Glutamatergic neuron (in vitro differentiated cells): ENCODE measurements at regions not wholly inside any gene's neighbourhood (a gene's known extent, or its start where the extent isn't known, plus 50 kb on each side); places are given as distances from the start of the nearest gene placed in this dataset.

ENCODE experiments used
- DNase-seq: peaks from one replicate; pipeline ENCODE4 v3.0.0; 2022
- H3K27ac Mint-ChIP-seq: one replicate; pipeline ENCODE4 v1.8.0; 2020; ENCODE audit warnings: mild to moderate bottlenecking, mixed read lengths, inconsistent platforms; ENCODE audit not compliant: unreplicated experiment
- H3K27me3 Mint-ChIP-seq: one replicate; pipeline ENCODE4 v1.8.0; 2020; ENCODE audit warnings: mild to moderate bottlenecking, moderate library complexity, mixed read lengths, inconsistent platforms; ENCODE audit not compliant: unreplicated experiment
- H3K36me3 Mint-ChIP-seq: one replicate; pipeline ENCODE4 v1.8.0; 2020; ENCODE audit warnings: mild to moderate bottlenecking, mixed read lengths, inconsistent platforms; ENCODE audit not compliant: unreplicated experiment
- H3K4me1 Mint-ChIP-seq: one replicate; pipeline ENCODE4 v1.8.0; 2020; ENCODE audit warnings: mild to moderate bottlenecking, low read depth, mixed read lengths, inconsistent platforms; ENCODE audit not compliant: unreplicated experiment
- H3K4me3 Mint-ChIP-seq: one replicate; pipeline ENCODE4 v1.8.0; 2020; ENCODE audit warnings: mild to moderate bottlenecking, mixed read lengths, inconsistent platforms; ENCODE audit not compliant: unreplicated experiment
- H3K9me3 Mint-ChIP-seq: one replicate; pipeline ENCODE4 v1.8.0; 2020; ENCODE audit warnings: mild to moderate bottlenecking, moderate library complexity, mixed read lengths, inconsistent platforms; ENCODE audit not compliant: unreplicated experiment
- TF ChIP-seq, protein P1 (sequence below): fragments of 200-600 bp; sonication (generic); IDR thresholded peaks from one replicate; pipeline ENCODE4 v1.5.0; 2021; ENCODE audit not compliant: partially characterized antibody, unreplicated experiment

- peaks cover 16% of the 10 kb centered on the region for H3K4me1 Mint-ChIP-seq
- no peaks in the 10 kb centered on the region for H3K27me3 Mint-ChIP-seq
- DNase-seq: no peak
- TF ChIP-seq, protein P1, sequence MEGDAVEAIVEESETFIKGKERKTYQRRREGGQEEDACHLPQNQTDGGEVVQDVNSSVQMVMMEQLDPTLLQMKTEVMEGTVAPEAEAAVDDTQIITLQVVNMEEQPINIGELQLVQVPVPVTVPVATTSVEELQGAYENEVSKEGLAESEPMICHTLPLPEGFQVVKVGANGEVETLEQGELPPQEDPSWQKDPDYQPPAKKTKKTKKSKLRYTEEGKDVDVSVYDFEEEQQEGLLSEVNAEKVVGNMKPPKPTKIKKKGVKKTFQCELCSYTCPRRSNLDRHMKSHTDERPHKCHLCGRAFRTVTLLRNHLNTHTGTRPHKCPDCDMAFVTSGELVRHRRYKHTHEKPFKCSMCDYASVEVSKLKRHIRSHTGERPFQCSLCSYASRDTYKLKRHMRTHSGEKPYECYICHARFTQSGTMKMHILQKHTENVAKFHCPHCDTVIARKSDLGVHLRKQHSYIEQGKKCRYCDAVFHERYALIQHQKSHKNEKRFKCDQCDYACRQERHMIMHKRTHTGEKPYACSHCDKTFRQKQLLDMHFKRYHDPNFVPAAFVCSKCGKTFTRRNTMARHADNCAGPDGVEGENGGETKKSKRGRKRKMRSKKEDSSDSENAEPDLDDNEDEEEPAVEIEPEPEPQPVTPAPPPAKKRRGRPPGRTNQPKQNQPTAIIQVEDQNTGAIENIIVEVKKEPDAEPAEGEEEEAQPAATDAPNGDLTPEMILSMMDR: no peak
- no peaks in the 10 kb centered on the region for H3K36me3 Mint-ChIP-seq
- no peak overlapping the region for H3K27ac Mint-ChIP-seq
- H3K4me3 Mint-ChIP-seq: no peak overlapping the region
- H3K9me3 Mint-ChIP-seq: no peaks in the 10 kb centered on the region
Measured at GRCh38 chr13:97079726-97080125, 85.5 kb upstream of the OXGR1 start.

DNA sequence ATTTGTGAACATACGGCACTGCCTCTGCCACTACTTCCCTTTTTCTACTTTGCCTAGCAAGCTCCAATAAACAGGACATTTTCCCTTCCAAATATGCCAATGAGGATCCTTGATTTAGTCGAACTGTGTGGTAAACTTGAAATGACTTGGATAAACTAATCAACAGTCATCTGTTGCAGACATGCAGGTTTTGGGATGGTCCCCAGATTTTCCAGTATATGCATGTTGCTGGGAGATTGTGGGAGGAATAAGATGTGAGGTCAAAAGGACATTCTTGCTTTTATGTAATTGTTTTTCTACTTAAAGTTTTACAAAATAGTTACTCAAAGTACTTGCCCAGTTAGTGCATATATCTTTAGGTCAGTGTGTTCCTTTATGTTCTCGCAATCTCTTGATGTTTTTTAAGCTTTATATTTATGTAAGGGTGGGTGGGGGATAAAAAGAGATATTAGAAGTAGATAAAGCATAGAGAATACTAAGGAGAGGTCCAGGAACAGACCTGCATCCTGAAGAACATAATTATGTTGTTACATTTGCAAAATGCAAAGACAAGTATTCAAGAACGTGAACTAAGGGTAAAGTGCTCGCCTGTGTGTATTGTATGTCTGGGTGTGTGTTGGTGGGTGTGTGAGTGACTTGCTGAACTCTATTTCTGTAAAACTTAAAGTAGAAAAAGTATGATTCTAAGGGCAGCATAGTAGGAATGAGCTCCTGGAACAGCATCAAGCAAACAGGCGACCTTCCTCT, 88.4 kb upstream of the OXGR1 start:
- peaks cover 16% of the 10 kb centered on the region for H3K4me1 Mint-ChIP-seq
- no peaks in the 10 kb centered on the region for H3K27me3 Mint-ChIP-seq
- DNase-seq: no peak
- no peak overlapping the region for H3K27ac Mint-ChIP-seq
- H3K4me3 Mint-ChIP-seq: no peak overlapping the region
- no peaks in the 10 kb centered on the region for H3K36me3 Mint-ChIP-seq
- TF ChIP-seq, protein P1: no peak
- H3K9me3 Mint-ChIP-seq: no peaks in the 10 kb centered on the region

GRCh38 chr13:97091196-97091595, 96.9 kb upstream of the OXGR1 start:
- H3K27me3 Mint-ChIP-seq: no peaks in the 10 kb centered on the region
- TF ChIP-seq, protein P1: no peak
- H3K4me1 Mint-ChIP-seq: no peaks in the 10 kb centered on the region
- no peak overlapping the region for H3K4me3 Mint-ChIP-seq
- no peak for DNase-seq
- H3K27ac Mint-ChIP-seq: no peak overlapping the region
- no peaks in the 10 kb centered on the region for H3K36me3 Mint-ChIP-seq
- no peaks in the 10 kb centered on the region for H3K9me3 Mint-ChIP-seq

DNA sequence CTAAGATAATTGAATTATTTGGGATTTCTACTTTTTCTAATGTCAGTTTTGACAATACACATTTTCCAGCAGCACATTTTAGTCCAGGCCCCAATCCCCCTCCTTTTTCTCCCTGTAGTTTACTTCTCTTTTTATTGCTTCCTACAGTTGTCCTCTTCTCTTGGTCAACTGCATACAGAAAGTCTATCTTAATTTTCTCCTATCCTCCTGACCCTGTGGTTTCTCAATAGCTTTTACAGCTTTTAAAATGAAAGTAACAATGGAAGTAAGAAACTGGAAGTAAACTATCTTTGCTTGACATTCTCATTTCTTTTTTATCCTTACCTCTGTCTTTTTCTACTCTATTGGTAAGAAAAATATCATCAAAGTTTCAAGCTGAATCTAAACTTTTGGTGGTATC, 106.5 kb upstream of the OXGR1 start:
- H3K4me3 Mint-ChIP-seq: no peak overlapping the region
- no peaks in the 10 kb centered on the region for H3K36me3 Mint-ChIP-seq
- no peaks in the 10 kb centered on the region for H3K4me1 Mint-ChIP-seq
- H3K27me3 Mint-ChIP-seq: no peaks in the 10 kb centered on the region
- TF ChIP-seq, protein P1: no peak
- no peak for DNase-seq
- no peaks in the 10 kb centered on the region for H3K9me3 Mint-ChIP-seq
- no peak overlapping the region for H3K27ac Mint-ChIP-seq

- Mint-ChIP-seq H3K27me3 (no peaks in the 10 kb centered on the region), H3K4me1 (no peaks in the 10 kb centered on the region), H3K4me3 (no peak overlapping the region), H3K27ac (no peak overlapping the region), H3K9me3 (no peaks in the 10 kb centered on the region), H3K36me3 (no peaks in the 10 kb centered on the region)
- DNase-seq: no peak
- TF ChIP-seq, protein P1: no peak
Measured at GRCh38 chr13:97101912-97102708, 107.8 kb upstream of the OXGR1 start.
